KMS-11 (cell line): ENCODE measurements at regions not wholly inside any gene's neighbourhood (a gene's known extent, or its start where the extent isn't known, plus 50 kb on each side); places are given as distances from the start of the nearest gene placed in this dataset.

Experiments used
- H2AFZ ChIP-seq: fragments of 200-600 bp; sonication (generic); 2 replicates; pipeline ENCODE4 v1.6.1; 2016; ENCODE audit warnings: antibody characterized with exemption, mixed run types, low read depth
- H3K27ac ChIP-seq: fragments of 200-600 bp; sonication (generic); 2 replicates; pipeline ENCODE4 v1.6.1; 2016; ENCODE audit warnings: mild to moderate bottlenecking, mixed run types
- H3K27me3 ChIP-seq: fragments of 200-600 bp; sonication (generic); 2 replicates; pipeline ENCODE4 v1.6.1; 2017; ENCODE audit warnings: mild to moderate bottlenecking, low read depth, mixed run types, moderate library complexity; ENCODE audit not compliant: insufficient read depth
- H3K36me3 ChIP-seq: fragments of 200-600 bp; sonication (generic); 2 replicates; pipeline ENCODE4 v1.6.1; 2017; ENCODE audit warnings: mild to moderate bottlenecking, mixed run types; ENCODE audit not compliant: insufficient read depth
- H3K4me1 ChIP-seq: fragments of 200-600 bp; sonication (generic); 2 replicates; pipeline ENCODE4 v1.6.1; 2016; ENCODE audit warnings: mild to moderate bottlenecking, low read depth, mixed run types; ENCODE audit not compliant: poor library complexity, severe bottlenecking
- H3K4me2 ChIP-seq: fragments of 200-600 bp; sonication (generic); 2 replicates; pipeline ENCODE4 v1.7.0; 2016; ENCODE audit warnings: mild to moderate bottlenecking, mixed run types
- H3K4me3 ChIP-seq: fragments of 200-600 bp; sonication (generic); IDR thresholded peaks from 2 replicates; pipeline ENCODE4 v1.6.1; 2017; ENCODE audit warnings: low read depth, low read length, mixed read lengths; ENCODE audit not compliant: insufficient read depth
- H3K79me2 ChIP-seq: fragments of 200-600 bp; sonication (generic); 2 replicates; pipeline ENCODE4 v1.6.1; 2016; ENCODE audit warnings: low read depth, mixed run types; ENCODE audit not compliant: insufficient read depth
- H3K9ac ChIP-seq: fragments of 200-600 bp; sonication (generic); 2 replicates; pipeline ENCODE4 v1.6.1; 2016; ENCODE audit warnings: mild to moderate bottlenecking, mixed run types
- H4K20me1 ChIP-seq: fragments of 200-600 bp; sonication (generic); 2 replicates; pipeline ENCODE4 v1.6.1; 2016; ENCODE audit warnings: mild to moderate bottlenecking, mixed run types; ENCODE audit not compliant: insufficient read depth
- CTCF ChIP-seq: fragments of 200-600 bp; sonication (generic); conservative IDR thresholded peaks from 2 replicates; pipeline ENCODE4 v1.6.1; 2017; ENCODE audit warnings: low read depth, mild to moderate bottlenecking, antibody characterized with exemption, low read length, moderate library complexity, mixed read lengths

DNA sequence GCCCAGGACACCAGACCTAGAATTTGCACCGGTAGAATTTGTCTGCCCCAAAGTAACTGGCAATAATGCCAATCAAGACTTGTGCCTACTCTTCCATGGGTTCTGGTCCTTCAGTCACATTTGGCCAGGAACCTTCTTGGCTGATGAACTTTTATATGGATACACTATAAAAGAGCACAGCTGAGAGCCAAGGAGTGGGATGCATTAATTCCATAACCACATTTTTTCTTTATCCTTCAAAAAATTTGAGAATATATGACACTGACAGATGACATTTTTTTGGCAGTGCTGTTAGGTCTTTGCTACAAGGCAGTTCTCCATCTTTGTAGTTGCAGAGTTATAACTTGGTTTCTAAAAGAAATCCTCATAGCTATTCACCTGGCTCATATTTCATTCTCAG lies 129.2 kb upstream of the HDAC9 start:
- no peak for TF ChIP-seq CTCF
- Histone ChIP-seq H3K27ac (no peak overlapping the region), H3K79me2 (no peaks in the 10 kb centered on the region), H4K20me1 (no peaks in the 10 kb centered on the region), H3K4me2 (no peak overlapping the region), H3K27me3 (no peaks in the 10 kb centered on the region), H3K4me3 (no peak overlapping the region), H3K36me3 (no peaks in the 10 kb centered on the region), H3K9ac (no peak overlapping the region), H3K4me1 (peaks cover 3% of the 10 kb centered on the region), H2AFZ (no peak overlapping the region)

DNA sequence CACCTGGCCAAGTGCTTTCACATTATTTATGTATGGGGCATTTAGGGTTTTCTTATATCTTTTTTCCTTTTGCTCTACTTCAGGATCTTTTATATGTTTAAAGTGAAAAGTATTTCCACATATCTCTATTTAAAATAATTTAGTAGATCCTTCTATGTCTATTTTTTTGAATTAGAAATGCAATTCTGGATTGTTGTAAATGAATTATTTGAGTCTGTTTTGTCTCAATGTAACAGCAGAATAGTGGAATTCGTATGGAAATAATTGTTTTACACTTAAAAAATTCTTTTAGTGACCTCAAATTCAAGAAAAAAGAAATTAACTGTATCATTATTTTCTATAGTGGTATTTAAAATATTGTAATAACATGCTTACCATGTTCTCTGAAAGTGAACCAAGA lies 126.5 kb upstream of the HDAC9 start:
- Histone ChIP-seq H3K4me1 (no peaks in the 10 kb centered on the region), H2AFZ (no peak overlapping the region), H3K79me2 (no peaks in the 10 kb centered on the region), H3K9ac (no peak overlapping the region), H3K27ac (no peak overlapping the region), H3K4me3 (no peak overlapping the region), H3K27me3 (no peaks in the 10 kb centered on the region), H4K20me1 (no peaks in the 10 kb centered on the region), H3K36me3 (no peaks in the 10 kb centered on the region), H3K4me2 (no peak overlapping the region)
- no peak for TF ChIP-seq CTCF

DNA sequence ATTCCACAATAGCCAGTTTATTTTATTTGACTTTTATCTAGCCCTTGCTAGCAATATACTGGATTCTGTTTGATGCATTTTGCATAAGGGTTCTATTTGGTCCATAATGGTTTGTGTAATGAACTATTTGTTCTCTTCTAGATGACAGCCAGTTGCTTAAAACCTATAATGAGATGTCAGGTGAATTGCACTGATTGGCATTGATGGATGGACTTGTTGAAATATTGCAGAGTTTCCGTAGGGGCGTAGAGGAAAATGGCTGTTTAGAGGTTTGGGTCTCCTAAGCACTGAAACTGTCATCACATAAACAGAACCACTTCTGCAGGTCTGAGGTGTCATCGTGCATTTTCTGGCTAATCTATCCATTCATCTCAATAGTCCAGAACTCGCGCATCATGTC lies 124.9 kb upstream of the HDAC9 start:
- Histone ChIP-seq H3K4me3 (no peak overlapping the region), H3K36me3 (no peaks in the 10 kb centered on the region), H3K4me1 (no peaks in the 10 kb centered on the region), H3K79me2 (no peaks in the 10 kb centered on the region), H4K20me1 (no peaks in the 10 kb centered on the region), H3K4me2 (no peak overlapping the region), H3K27me3 (no peaks in the 10 kb centered on the region), H3K27ac (no peak overlapping the region), H2AFZ (no peak overlapping the region), H3K9ac (no peak overlapping the region)
- TF ChIP-seq CTCF = no peak

- no peak overlapping the region for H2AFZ ChIP-seq
- no peak overlapping the region for H3K9ac ChIP-seq
- no peak for TF ChIP-seq CTCF
- H3K79me2 ChIP-seq = no peaks in the 10 kb centered on the region
- no peaks in the 10 kb centered on the region for H4K20me1 ChIP-seq
- H3K27ac ChIP-seq = no peak overlapping the region
- H3K4me3 ChIP-seq = no peak overlapping the region
- H3K4me1 ChIP-seq = no peaks in the 10 kb centered on the region
- no peak overlapping the region for H3K4me2 ChIP-seq
- H3K36me3 ChIP-seq = no peaks in the 10 kb centered on the region
- H3K27me3 ChIP-seq = no peaks in the 10 kb centered on the region
Measured at GRCh38 chr7:18378989-18379605, 116.5 kb upstream of the HDAC9 start.
